ENCODE measurements at regions not wholly inside any gene's neighbourhood (a gene's known extent, or its start where the extent isn't known, plus 50 kb on each side); places are given as distances from the start of the nearest gene placed in this dataset.

DNA sequence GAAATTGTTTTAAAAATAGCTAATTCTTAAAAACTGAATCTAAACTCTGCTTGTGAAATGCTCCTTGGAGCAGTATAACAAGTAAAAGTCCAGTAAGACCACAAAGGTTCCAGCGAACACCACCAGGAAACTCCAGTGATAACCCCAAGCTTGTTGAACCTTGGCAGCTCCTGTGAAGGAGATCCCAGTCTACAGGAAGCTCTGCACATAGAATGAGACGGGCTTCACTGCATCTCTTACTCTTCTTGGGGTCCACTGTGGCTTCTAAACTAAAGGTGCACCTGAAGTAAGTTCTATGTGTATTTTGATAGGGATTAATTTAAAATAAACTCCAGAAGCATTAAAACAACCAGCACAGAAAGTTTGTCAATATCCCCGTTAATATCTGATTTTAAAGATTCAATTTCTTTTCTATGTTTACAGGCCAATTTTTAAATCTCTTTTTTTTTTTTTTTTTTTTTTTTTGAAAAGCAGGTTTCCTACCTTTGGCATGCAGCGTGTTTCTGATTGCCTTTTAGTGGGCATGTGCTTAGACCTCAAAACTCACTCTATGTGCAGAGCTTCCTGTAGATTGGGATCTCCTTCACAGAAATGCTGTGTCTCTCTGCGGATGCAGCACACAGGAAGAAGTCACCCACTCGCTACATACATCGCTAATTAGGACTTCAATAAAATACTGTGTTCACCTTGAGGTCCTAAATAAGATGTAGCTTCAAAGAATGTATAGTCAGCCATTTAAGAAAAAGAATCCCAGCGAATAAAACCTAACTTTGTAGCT is 508.5 kb downstream of the KLF12 start:
- ATAC-seq: no peak
- no peaks in the 10 kb centered on the region for H3K27me3 ChIP-seq (ENCODE audit: control insufficient read depth, insufficient read depth, low read length)
- DNase-seq (ENCODE audit: low read depth, low spot score): no peak
- POLR2A ChIA-PET: no interaction called here
- BruUV-seq (replicated peaks): no TSS peak
- CTCF ChIA-PET: interaction anchor here (0.6 kb wide), 1 partner anchor 178 kb away, joined by 3 read pairs; no protein-coding TSS in a partner anchor
- no peaks in the 10 kb centered on the region for H3K36me3 ChIP-seq (ENCODE audit: control insufficient read depth, insufficient read depth, low read length)
- H3K27ac ChIP-seq (ENCODE audit: low read length): no peak overlapping the region
- in situ Hi-C loops (cut with HindIII; ENCODE audit: low pct_unique_long_range_greater_than_20kb, low sequenced_read_pairs): no loop called here
- H3K4me3 ChIP-seq (ENCODE audit: low read depth in 2 of 2, low read length in 2 of 2): no peak overlapping the region
- intact Hi-C loops (cut with micrococcal nuclease; ENCODE audit: unreplicated experiment): no loop called here
- no peak for TF ChIP-seq POLR2AphosphoS5 (IDR thresholded peaks at IDR 0.05; ENCODE audit: low read depth, low read length)
- TF ChIP-seq TCF7L2 (IDR thresholded peaks at IDR 0.05; ENCODE audit: low read depth, low read length): no peak
- TF ChIP-seq, protein P1, sequence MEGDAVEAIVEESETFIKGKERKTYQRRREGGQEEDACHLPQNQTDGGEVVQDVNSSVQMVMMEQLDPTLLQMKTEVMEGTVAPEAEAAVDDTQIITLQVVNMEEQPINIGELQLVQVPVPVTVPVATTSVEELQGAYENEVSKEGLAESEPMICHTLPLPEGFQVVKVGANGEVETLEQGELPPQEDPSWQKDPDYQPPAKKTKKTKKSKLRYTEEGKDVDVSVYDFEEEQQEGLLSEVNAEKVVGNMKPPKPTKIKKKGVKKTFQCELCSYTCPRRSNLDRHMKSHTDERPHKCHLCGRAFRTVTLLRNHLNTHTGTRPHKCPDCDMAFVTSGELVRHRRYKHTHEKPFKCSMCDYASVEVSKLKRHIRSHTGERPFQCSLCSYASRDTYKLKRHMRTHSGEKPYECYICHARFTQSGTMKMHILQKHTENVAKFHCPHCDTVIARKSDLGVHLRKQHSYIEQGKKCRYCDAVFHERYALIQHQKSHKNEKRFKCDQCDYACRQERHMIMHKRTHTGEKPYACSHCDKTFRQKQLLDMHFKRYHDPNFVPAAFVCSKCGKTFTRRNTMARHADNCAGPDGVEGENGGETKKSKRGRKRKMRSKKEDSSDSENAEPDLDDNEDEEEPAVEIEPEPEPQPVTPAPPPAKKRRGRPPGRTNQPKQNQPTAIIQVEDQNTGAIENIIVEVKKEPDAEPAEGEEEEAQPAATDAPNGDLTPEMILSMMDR (IDR thresholded peaks at IDR 0.05): no peak
- no peak for TF ChIP-seq SIN3A (IDR thresholded peaks at IDR 0.05; ENCODE audit: borderline replicate concordance, insufficient read depth, low read depth, low read length)
- TF ChIP-seq, protein P2, sequence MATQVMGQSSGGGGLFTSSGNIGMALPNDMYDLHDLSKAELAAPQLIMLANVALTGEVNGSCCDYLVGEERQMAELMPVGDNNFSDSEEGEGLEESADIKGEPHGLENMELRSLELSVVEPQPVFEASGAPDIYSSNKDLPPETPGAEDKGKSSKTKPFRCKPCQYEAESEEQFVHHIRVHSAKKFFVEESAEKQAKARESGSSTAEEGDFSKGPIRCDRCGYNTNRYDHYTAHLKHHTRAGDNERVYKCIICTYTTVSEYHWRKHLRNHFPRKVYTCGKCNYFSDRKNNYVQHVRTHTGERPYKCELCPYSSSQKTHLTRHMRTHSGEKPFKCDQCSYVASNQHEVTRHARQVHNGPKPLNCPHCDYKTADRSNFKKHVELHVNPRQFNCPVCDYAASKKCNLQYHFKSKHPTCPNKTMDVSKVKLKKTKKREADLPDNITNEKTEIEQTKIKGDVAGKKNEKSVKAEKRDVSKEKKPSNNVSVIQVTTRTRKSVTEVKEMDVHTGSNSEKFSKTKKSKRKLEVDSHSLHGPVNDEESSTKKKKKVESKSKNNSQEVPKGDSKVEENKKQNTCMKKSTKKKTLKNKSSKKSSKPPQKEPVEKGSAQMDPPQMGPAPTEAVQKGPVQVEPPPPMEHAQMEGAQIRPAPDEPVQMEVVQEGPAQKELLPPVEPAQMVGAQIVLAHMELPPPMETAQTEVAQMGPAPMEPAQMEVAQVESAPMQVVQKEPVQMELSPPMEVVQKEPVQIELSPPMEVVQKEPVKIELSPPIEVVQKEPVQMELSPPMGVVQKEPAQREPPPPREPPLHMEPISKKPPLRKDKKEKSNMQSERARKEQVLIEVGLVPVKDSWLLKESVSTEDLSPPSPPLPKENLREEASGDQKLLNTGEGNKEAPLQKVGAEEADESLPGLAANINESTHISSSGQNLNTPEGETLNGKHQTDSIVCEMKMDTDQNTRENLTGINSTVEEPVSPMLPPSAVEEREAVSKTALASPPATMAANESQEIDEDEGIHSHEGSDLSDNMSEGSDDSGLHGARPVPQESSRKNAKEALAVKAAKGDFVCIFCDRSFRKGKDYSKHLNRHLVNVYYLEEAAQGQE (IDR thresholded peaks at IDR 0.05; ENCODE audit: insufficient read depth in 1 of 2, low read depth in 2 of 2, low read length in 1 of 2): no peak
- no peaks in the 10 kb centered on the region for H3K9me3 ChIP-seq (ENCODE audit: control insufficient read depth, insufficient read depth, low read depth, low read length)
- no peaks in the 10 kb centered on the region for H3K4me1 ChIP-seq (ENCODE audit: control insufficient read depth, insufficient read depth, low read length)

DNA sequence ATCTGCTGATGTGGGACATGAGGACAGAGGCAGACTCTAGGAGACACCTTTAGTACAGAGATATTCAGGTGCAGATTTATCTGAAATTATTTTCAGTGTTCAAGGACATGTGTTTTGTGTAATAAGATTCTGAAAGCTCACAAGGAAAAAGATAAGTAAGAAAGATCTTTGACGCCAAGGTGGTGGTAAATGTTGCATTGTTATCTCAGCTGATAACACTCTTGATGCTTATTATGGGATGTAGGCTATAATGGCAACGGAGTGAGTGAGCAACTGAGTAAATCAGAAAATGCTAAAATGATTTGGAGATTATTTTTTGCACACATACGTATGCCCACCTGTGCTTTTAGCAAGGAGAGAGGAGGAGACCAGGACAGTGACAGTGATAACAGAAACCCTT is 510.9 kb downstream of the KLF12 start:
- BruUV-seq (replicated peaks): no TSS peak
- DNase-seq (ENCODE audit: low read depth, low spot score) (no peak), ATAC-seq (no peak)
- Histone ChIP-seq H3K27ac (ENCODE audit: low read length) (no peak overlapping the region), H3K4me3 (ENCODE audit: low read depth in 2 of 2, low read length in 2 of 2) (no peak overlapping the region), H3K4me1 (ENCODE audit: control insufficient read depth, insufficient read depth, low read length) (no peaks in the 10 kb centered on the region), H3K27me3 (ENCODE audit: control insufficient read depth, insufficient read depth, low read length) (no peaks in the 10 kb centered on the region), H3K36me3 (ENCODE audit: control insufficient read depth, insufficient read depth, low read length) (no peaks in the 10 kb centered on the region), H3K9me3 (ENCODE audit: control insufficient read depth, insufficient read depth, low read depth, low read length) (no peaks in the 10 kb centered on the region)
- intact Hi-C loops (cut with micrococcal nuclease; ENCODE audit: unreplicated experiment) (no loop called here), in situ Hi-C loops (cut with HindIII; ENCODE audit: low pct_unique_long_range_greater_than_20kb, low sequenced_read_pairs) (no loop called here)
- TF ChIP-seq SIN3A (IDR thresholded peaks at IDR 0.05; ENCODE audit: borderline replicate concordance, insufficient read depth, low read depth, low read length): no peak
- POLR2A ChIA-PET: no interaction called here
- CTCF ChIA-PET: no interaction called here

- DNase-seq (ENCODE audit: low read depth, low spot score) (no peak), ATAC-seq (no peak)
- POLR2A ChIA-PET: no interaction called here
- Histone ChIP-seq H3K36me3 (ENCODE audit: control insufficient read depth, insufficient read depth, low read length) (no peaks in the 10 kb centered on the region), H3K4me1 (ENCODE audit: control insufficient read depth, insufficient read depth, low read length) (no peaks in the 10 kb centered on the region), H3K27me3 (ENCODE audit: control insufficient read depth, insufficient read depth, low read length) (no peaks in the 10 kb centered on the region), H3K9me3 (ENCODE audit: control insufficient read depth, insufficient read depth, low read depth, low read length) (no peaks in the 10 kb centered on the region), H3K27ac (ENCODE audit: low read length) (no peak overlapping the region), H3K4me3 (ENCODE audit: low read depth in 2 of 2, low read length in 2 of 2) (no peak overlapping the region)
- in situ Hi-C loops (cut with HindIII; ENCODE audit: low pct_unique_long_range_greater_than_20kb, low sequenced_read_pairs) (no loop called here), intact Hi-C loops (cut with micrococcal nuclease; ENCODE audit: unreplicated experiment) (no loop called here)
- CTCF ChIA-PET: no interaction called here
- BruUV-seq (replicated peaks): no TSS peak
- TF ChIP-seq SIN3A (IDR thresholded peaks at IDR 0.05; ENCODE audit: borderline replicate concordance, insufficient read depth, low read depth, low read length): no peak
- TF ChIP-seq, protein P2 (IDR thresholded peaks at IDR 0.05; ENCODE audit: insufficient read depth in 1 of 2, low read depth in 2 of 2, low read length in 1 of 2): no peak
- no peak for TF ChIP-seq TCF7L2 (IDR thresholded peaks at IDR 0.05; ENCODE audit: low read depth, low read length)
- TF ChIP-seq POLR2AphosphoS5 (IDR thresholded peaks at IDR 0.05; ENCODE audit: low read depth, low read length): no peak
- TF ChIP-seq, protein P1 (IDR thresholded peaks at IDR 0.05): no peak
Measured at GRCh38 chr13:73622381-73622780, 511.8 kb downstream of the KLF12 start.
